GM19463 (cell line): ENCODE measurements at regions not wholly inside any gene's neighbourhood (a gene's known extent, or its start where the extent isn't known, plus 50 kb on each side); places are given as distances from the start of the nearest gene placed in this dataset.
"Not testable (repeated sequence)": the region's sequence is repeated elsewhere in the genome, so short reads cannot be mapped to it uniquely, and the experiment has no call there.

ENCODE experiments used
- ATAC-seq: cut with Tn5 transposase; IDR thresholded peaks from one replicate; pipeline ENCODE4 v1.9.1; 2021; ENCODE audit warnings: mild to moderate bottlenecking, moderate library complexity; ENCODE audit not compliant: unreplicated experiment

DNA sequence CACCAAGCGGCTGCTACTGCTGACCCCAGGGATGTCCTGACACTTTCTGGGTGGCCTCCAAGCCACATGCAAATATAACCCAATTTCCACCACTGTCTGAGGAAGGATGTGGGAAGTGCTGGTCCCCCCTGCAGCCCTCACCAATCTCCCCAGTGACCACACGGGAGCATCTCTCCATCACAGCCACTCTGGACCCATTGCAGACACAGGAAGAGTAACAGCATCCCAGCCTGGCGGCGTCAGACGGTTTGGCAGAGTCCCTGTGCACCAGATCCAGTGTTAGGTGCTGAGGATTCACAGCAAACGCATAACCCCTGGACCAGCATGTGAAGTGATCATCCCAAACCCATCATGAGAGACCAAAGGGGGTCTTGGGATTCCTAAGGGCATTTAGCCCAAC is 163.7 kb upstream of the TNRC6C start:
- no peak for ATAC-seq

DNA sequence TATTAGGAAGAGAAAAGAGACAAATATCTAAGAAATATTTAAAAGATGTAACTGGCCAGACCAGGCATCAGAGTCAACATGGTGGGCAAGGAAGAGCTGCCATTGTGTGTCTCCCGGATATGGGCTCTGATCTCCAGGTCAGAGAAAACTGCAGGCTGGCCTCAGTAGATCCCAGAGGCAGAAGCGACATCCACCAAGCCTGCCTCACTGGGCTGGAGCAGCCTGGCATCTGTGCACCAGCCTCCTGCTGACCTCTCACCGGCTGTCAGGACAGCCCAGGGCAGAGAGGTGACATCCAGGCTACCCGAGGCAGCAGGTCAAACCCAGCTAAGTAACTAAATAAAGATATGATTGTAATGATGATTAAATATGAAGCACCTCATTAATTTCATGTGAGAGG is 162.8 kb upstream of the TNRC6C start:
- ATAC-seq = no peak

DNA sequence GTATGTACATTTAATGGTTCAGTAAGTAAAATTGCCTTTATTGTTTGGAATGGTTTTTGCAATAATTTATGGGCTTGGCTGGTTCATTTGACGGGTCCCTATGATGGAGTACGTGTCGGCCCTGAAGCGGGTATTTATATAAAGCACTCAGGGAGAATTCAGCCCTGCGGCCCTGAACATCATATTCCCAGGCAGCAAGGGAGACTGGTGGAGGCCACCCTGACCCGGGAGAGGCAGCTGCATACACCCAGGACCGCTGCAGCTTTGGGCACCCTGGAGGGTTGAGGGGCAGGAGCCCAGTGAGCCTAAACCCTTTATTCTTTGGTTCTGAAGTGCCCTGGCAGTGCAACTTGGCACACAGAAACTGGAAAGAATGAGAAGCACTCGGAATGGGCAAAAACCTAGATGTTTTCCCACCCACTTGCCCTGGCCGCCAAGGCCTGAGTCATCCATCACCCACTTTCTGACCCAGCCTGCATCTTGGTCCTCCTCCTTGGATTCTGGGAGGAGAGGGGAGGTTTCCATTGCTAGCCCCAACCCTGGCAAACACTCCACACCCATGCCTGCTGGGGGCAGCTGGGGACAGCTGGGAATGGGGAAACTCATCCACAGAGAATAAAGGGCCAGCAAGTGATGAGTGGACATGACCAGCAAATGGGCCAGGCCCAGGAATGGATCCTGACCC is 162.2 kb upstream of the TNRC6C start:
- ATAC-seq = no peak

DNA sequence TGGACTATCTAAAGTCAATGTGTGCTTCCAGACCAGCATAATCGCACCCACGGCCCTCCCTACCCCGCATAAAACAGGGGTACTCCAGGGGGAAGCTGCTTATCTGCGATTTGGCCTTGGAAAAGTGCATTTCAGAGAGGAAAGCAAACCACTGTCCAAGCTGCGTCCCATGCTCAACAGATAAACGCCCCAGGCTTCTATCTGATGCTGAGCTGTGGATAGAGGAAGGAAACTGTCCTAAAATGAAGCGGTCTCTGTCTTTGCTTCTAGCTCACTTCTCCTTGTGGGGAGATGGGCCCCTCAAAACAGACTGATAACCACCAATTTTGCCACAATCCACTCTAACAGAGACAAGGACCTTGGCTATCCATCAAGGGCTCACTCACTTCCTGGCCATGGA is 160.5 kb upstream of the TNRC6C start:
- no peak for ATAC-seq

DNA sequence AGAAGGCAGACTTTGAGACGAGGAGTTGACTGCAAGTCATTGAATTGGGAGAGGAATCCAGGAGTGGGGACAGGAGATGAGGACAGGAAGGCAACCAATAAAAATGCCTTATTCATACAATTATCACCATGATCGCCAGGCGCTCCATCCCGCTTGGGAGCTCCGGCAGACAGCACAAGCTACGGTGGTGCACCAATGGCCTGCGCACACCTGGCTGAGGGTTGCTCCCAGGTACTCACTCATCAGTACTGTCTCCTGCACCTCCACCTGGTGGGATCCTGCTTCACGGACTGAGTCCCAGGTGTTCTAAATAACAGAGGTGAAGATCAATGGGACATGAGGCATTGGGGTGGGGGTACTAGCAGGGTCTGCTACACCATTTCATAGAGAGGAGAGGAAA is 160.0 kb upstream of the TNRC6C start:
- no peak for ATAC-seq

DNA sequence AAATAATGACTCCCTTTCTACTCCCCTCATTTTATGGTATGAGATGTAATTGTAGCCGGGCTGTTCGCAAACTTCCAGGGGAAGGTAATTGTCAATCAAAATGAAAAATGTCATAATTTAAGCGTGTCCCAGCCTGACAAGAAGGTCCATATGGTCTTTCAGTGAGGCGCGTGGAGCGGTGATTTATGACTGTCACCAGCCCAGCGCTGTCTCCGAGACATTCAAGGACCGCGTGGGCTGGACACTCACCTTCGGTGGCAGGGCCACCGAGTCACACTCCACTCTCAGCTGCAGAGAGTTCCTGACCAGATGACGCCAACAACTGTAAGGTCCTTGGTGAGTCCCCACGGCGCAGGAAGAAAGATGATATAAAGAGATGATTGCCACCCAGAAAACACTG is 157.7 kb upstream of the TNRC6C start:
- ATAC-seq = no peak

DNA sequence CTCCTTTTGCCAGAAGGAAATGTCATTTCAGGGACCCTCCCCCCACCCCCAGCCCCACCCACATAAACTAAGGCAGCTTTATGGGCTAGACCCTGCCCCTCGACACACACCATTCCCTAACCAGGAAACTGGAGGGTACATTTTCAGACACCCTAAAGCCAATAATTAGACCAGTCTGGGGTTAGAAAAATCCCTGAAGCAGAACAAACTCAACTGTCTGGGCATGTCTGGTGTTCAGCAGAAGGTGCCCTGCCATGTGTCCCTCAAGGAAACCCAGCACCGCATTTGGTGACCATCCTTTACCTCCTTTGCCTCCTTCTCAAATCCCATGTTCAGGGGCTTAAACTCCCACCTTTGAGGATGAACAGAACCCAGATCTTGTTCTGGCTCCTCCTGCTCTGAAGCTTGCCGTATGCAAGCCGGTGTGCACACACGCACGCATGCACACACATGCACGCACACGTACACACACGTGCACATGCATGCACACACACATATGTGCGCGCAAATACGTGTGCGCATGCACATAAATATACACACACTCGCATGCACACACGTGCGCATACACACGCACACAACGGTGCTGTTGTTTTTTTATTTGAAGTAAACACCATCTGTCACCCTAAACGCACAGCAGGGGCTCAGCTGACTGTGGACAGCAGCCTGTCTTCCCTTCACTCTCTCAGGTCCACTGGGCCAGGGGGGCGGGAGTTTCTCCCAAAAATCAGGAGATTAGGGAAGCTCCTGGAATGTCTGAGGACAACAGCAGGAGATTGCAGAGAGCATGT is 156.8 kb upstream of the TNRC6C start:
- ATAC-seq = no peak

DNA sequence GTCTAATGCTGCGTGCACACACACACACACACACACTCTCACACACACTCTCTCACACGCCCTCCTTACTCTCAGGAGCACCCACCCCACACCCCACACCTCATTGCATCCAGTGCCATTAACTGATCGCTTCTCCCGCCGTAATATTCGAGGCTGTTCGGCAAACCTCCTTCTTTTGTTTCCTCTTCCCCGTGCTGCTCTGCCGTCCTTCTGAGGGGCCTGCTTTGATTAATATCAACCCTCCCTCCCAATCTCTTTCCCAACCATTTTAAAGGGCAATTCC is 156.2 kb upstream of the TNRC6C start:
- no peak for ATAC-seq

DNA sequence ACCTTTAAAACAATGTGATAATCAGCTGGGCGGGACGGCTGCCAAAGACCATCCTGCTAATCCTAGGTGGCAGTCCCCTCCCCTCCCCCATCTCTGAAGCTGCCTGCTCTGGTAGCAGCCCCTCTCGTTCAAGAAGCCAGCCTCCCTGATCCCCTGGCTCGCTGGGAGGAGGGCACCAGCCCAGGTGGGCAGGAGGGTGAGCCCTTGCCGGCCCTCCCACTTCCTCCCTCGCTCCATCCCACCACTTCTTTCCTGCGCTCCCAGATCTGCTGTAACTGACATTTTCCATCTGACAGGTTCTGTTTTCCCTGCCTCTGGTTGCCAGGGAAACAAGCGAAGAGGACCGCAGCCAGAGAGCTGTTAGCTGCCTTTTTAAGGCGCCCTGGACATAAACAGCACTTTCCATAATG is 155.7 kb upstream of the TNRC6C start:
- ATAC-seq = no peak

DNA sequence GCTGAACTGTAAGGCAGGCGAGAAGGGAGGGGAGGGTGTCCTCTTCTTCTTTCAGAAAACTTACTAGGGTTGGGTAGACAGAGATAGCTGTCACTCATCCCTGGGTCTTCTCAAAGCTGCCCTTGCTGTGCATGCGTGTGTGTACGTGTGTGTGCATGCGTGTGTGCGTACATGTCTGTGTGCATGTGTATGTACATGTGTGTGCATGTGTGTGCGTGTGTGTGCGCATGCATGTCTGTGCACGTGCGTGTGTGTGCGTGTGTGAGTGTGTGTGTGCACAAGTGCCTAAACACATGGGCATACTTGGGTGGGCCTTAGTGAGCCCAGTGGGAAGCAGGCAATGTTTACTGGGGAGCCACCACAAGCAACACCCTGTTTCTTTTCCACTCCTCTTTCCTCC is 154.8 kb upstream of the TNRC6C start:
- no peak for ATAC-seq

DNA sequence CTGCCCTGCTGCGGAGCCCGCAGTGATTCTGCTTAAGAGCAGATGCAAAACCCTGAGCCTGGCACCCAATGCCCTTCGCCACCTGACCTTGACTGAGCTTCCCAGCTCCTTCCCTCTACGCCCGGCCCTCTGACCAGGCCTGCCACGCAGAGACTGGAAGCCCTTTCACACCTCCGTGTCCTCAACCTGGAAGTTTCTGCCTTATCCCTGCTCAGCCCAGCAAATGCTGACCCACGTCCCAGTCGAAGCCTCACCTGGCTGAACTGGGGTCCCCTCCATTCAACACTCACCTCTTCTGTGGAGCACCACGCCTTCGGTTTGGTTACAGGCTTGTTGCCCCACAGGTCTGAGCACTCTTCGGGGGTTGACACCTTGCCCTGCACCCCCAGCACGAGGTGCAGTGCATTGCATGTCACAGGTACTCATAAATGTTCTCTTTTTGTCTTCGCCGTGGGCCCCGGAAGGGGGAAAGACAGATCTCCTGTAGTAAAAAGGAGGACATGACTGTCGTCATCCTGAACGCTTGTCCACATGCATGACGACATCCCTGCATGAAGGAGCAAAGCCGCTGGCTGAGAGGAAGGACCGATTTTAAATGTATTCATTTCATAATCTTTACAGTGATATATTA is 153.6 kb upstream of the TNRC6C start:
- ATAC-seq = no peak

DNA sequence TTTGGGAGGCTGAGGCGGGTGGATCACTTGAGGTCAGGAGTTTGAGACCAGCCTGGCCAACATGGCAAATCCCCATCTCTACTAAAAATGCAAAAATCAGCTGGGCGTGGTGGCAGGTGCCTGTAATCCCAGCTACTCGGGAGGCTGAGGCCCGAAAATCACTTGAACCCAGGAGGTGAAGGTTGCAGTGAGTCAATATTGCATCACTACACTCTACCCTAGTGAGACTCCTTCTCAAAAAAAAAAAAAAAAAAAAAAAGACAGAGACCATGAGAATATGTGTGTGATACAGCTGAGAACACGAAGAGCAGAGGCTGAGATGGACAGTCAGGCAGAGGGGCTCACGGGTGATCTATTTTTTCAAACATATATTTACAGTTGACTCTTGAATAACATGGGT is 152.5 kb upstream of the TNRC6C start:
- ATAC-seq = not testable (repeated sequence)

DNA sequence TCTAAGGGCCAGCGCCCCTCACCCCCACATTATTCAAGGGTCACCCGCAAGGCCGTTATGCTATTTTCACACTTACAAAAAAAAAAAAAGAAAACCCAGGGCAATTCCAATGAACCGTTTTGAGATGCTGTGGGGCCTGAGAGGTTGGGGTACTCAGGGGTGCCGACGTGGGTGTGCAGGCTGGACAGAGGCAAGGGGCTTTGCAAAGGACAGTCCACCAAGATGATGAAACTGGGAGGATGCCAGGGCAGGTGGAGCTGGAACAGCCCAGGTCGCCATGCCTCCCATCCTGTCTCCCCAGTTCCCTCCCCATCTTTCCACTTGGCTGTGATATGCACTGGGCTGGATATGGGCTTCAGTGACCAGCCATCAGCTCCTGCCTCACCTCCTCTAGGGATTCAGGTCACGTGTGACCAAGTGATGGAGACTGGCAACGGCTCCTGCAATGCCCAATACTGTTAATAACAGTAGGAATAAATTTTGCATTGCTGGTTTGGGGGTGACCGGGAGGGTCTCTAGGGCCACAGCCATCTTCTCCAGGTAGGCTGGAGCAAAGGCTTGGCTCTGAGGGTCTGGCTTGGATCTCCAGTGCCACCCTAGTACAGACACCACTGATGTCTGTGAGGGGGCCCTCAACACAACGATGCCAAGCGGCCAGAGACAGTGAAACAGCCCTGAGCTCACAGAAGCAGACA is 151.3 kb upstream of the TNRC6C start:
- no peak for ATAC-seq

DNA sequence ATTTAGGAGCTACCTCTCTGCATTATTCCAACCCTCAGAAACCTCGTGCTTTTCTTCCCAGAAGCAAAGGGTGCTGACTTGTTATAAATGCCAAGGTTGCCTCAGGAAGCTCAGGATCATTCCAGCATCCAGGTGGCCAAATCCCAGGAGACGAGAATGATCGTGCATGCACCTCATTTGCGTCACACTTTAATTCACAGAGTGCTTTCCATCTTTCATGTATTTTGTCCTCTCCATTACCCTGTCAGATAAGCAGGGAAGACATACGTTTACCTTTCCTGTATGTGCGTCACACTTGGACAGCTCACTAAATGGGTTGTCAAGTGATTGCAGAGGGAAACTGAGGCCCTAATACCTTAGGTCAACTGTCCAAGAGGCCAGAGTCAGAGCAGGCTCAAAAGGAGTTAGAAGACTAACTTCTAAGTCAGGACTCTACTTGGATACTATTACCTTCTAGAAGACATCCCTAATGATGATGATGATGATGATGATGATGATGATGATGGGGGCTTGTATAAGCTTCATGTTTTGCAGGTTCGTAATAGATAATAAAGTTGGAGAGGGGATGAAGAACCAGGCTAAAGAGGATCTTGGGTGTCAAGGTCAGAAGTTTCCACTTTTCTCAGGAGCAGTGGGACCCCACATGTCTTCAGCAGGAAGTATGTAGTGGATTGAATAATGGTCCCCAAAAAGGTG is 150.6 kb upstream of the TNRC6C start:
- ATAC-seq = no peak

DNA sequence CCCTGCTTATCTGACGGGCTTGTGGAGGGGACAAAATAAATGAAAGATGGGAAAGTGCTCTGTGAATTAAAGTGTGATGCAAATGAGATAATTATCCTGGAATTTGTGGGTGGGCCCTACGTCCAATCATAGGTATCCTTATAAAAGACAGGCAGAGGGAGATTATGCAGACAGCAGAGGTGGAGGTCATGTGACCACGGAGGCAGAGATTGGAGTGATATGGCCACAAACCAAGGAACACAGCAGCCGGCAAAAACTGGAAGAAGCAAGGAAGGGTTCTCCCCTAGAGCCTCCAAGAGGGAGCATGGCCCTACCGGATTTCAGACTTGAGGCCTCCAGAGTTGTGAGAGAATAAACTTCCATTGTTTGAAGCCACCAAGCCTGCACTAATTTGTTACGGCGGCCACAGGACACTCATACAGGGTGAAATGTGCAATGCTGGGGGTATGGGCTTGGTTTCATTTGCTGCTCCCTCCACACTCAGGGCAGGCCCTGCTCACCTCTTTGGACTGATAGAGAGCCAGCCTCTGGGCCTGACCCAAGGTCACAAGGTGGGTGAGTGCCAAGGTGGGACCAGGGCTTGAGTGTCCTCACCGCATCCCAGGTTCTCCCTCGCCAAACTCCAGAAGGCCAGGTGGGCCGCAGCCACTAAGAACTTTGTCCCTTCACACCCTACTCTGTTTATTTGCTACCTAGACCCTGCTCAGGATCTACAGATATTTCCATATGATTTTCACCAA is 149.6 kb upstream of the TNRC6C start:
- ATAC-seq = no peak

DNA sequence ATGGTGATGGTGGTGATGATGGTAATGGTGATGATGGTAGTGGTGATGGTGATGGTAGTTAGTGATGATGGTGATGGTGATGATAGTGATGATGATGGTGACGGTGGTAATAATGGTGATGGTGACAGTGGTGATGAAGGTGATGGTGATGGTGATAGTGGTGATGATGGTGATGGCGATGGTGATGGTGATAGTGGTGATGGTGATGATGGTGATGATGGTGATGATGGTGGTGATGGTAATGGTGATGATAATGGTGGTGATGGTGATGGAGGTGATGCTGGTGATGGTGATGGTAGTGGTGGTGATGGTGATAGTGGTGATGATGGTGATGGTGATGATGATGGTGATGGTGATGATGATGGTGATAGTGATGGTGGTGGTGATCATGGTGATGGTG is 148.7 kb upstream of the TNRC6C start:
- no peak for ATAC-seq

DNA sequence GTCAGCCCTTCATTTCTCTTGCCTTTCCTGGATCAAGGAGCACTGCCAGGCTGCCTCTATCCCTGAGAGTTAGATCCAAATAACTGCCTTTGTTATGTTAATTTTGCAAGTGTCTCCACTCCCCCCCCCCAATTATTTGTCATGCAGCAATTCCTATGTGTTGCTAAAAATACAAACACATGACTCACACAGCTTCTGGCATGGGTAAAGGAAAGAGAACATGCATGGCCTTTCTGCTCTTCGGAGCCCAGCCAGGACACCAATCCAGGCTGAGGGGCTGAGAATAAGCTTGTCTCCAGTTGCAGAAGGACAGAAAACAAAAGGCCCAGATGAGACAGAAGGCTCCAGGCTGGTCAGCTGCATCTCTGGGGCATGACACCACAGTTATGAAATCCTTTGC is 148.0 kb upstream of the TNRC6C start:
- no peak for ATAC-seq

DNA sequence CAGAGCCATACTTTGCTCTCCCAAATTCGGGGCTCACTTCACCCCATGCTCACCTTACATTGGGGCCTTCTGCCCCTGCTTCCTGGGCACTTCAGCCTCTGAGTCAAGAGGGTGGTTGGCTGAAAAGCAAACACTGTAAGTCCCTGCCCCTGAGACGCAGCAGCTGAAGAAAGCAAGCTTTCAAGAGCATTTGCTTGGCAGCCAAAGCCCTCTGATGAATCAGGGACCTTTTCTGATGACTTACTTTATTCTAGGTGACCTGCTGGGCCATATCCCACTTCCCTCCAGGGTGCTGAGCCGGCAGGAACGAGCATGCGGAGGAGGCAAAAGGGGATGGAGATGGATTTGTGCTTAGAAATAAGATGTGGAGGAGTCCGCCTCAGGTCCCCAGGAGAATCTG is 147.0 kb upstream of the TNRC6C start:
- no peak for ATAC-seq

DNA sequence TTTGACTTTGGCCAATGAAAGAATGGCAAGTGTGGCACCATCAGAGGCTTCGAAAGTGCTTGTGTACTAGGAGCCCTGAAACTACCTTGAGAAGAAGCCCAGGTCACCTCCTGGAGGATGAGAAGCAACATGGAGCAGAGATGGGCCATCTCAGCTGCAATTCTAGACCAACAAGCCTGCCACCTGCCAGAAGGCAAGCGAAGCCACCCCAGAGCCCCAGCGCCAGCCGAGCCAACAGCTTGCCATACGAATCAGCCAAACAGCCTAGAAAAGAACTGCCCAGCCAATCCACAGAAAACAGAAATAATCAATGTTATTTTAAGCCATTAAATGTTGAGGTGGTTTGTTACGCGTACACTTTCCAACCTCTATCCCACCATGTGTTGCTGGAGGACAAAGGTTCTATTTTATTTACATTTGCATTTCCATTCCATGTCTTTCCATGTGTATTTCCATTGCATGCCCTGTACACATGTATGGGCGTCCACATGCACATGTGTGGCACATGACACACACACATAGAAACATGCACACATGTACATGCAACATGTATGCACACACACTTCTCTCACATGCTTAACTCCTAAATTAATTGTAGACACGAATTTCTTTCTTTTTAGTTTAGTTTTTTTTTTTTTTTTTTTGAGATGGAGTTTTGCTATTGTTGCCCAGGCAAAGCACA is 144.3 kb upstream of the TNRC6C start:
- no peak for ATAC-seq
